ENCODE measurements at regions not wholly inside any gene's neighbourhood (a gene's known extent, or its start where the extent isn't known, plus 50 kb on each side); places are given as distances from the start of the nearest gene placed in this dataset.
"Not testable (repeated sequence)": the region's sequence is repeated elsewhere in the genome, so short reads cannot be mapped to it uniquely, and the experiment has no call there.

DNA sequence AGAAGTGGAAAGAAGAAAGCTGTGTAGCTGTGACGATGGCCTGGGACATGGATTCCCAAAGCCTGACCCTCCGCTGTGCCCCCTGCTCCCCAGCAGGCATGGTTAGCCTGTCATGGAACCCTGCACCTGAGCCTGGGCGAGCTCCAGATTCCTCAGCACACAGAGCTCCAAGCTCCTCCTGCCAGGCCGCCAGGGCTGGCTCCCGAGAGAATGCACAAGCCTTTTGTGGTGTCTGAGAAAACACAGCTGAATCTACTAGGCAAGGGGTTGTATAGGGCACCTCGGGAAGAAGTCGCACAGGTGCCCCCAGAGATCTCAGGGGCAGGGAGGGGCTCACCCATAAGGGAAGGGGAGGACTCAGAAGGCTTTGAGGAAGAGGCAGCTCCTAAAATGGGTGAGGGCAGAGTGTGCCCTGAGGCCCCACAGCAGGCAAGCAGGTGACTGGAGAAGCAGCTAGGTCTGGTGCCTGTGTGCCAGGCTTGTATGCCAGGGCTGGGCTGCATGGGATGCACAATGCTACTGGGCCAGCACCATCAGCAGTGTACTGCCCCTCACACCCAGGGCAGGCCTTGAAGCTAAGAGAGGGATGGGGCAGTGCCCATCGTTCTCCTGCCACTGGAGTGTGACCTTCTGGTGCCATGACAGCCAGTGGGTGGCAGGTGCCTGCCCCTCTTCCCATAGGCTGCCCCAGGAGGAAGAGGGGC, 64.3 kb upstream of the CD93 start:
- DNase-seq (ENCODE audit: low read depth) = no peak

DNA sequence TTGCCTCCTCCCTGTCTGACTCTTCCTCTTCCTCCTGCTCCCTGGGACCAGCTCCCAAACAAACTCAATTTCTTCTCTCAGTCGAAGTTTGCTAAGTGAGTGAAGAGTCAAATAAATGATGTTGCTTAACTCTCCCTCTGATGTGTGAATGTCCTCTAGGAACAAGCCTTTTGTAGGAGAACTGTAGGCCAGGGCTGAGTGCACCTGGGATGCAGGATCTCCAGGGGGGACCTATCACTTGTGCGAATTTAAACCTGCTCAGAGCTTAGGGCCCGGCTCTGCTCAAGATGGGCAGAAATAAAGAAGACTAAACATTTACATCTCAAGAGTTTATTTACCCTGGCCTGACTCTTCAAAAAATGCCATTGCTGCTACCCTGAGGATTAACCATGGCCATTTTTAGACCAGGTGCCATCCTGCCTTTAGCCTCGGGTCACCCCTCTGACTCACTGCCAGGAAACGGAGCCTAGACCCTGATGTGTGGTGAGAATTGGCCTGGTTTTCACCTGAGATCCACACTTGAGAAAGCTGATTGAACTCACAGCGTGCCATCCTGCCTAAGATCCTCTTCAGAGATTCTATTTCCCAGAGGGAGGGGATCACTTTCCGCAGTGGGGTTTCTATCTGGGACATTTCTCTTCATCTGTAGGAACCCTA, 63.6 kb upstream of the CD93 start:
- DNase-seq (ENCODE audit: low read depth) = no peak

DNA sequence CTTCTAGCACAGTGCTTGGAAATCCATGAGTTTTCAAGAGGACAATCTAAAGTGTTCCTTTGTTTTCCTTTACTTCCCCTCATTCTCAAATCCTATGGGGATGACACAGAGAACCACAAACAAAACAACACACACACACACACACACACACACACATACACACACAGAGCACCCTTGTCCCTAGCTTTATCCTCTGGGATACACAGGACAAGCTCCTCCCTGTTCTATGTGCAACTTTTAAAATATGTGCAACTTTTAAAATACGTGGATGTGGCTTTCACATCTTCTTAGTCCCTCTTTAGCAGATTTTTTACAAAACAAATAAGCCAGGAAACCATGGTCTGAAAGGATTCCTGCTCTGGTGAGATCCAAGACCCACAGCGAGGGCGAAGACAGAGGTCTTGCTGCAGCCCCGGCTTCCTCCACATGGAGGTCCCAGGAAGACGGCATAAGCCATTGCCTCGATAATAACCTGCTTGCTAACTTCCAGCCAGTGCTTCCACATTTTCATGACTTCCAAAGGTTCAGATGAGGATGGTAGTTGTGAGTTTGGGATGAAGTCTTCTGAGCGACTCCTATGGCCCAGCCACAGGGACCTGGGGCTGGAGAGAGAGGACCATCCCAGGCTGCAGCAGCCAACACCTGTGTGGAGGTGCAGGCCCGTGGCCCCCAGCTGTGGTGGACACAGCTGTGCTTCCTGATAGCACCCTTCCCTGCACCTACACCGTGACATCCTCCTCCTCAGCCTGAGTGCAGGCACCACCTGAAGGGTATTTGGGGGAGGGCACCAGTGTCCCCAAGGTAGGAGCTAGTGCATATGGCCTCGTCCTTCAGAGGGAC, 62.8 kb upstream of the CD93 start:
- no peak for DNase-seq (ENCODE audit: low read depth)

DNA sequence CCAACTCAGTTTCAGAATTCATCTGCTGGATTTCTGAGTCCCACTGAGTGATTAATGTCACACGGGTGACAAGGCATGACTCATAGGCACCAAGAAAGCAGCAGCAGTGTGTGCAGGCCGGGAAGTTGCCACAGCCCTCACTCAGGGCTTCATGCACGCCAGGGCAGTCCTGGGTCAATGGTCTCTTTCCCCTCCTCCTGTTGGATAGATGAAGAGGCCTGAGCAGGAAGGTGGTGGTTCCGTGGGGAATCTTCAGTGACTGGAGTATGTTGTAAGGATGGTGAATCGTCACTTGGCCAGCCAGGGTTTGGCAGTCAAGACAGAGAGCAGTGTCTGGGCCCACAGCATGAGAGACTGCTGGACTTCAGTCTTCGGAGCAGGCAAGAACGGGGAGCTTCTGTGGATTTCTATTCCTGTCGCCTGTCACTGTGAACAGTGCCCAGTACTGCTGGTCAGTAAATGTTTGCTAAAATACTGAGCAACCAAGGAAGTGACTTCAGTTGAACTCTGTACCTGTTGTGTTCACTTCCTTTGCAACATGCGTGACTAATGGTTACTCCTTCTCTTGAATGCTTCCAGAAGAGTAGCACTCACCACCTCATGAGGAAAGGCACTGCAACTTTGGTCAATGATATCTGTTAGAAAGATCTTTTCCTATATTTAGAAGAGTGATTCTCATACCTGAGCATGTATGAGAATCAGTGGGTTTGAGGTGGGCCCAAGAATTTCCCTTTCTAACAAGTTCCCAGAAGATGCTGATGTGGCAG, 62.0 kb upstream of the CD93 start:
- peak; percentile 64 for DNase-seq (ENCODE audit: low read depth)

GRCh38 chr20:23147647-23147963, 61.5 kb upstream of the CD93 start:
- DNase-seq (ENCODE audit: low read depth) = no peak

GRCh38 chr20:23146857-23147637, 60.9 kb upstream of the CD93 start:
- DNase-seq (ENCODE audit: low read depth) = no peak

DNA sequence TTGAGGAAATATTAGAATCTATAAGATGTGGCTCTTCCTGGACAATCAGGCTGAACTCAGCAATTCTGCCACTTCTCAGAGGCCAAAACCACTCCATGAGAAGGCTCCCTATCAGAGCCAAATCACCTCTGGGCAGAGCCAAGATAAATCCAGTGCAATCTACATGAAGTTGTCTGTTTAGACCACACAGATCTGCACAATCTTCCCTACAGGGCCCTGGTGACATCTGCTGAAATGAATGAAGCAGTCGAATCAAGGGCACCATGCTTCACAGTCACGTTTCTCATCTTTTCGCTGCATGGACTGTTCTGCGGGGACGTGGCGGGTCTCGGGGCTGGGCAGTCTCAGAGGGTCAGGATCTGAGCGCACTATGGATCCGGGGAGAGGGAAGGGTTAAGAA, 60.1 kb upstream of the CD93 start:
- DNase-seq (ENCODE audit: low read depth) = no peak

- no peak for DNase-seq (ENCODE audit: low read depth)
Observed at GRCh38 chr20:23145281-23145700, 59.2 kb upstream of the CD93 start.

- DNase-seq (ENCODE audit: low read depth) = no peak
Observed at GRCh38 chr20:23144856-23145255, 58.7 kb upstream of the CD93 start.

DNA sequence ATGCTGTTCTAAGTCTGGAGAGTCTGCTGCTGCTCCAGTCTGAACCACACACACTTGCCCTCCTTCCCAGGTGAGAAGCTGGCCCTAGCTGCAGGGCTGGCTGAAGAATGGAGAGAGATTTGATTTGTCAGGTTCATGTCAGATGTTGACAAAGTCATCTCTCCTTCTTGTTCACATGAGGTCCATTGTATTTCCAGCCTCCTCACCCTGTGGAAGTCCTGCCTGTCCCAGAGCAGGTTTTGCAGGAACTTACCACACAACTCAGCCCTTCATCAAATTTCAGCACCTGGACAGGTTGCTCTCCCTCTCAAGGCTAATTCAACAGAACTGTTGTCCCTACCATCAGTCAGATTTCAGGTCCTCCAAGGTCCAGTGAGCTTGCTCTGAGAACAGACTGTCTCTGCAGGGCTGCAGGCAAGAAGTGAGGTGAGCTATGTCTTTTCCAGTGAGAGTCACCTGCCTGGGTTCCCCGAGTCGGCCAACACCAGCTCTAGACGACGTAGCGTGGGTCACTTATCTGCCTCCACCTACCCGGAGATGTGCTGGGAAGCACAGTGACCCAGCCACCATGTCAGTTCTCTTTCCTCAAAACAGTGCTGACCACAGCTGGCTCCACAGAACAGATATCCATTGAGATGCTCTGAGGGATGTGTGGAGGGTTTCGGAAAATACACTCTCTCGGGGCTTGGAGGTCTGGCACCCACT, 58.0 kb upstream of the CD93 start:
- DNase-seq (ENCODE audit: low read depth) = no peak

DNA sequence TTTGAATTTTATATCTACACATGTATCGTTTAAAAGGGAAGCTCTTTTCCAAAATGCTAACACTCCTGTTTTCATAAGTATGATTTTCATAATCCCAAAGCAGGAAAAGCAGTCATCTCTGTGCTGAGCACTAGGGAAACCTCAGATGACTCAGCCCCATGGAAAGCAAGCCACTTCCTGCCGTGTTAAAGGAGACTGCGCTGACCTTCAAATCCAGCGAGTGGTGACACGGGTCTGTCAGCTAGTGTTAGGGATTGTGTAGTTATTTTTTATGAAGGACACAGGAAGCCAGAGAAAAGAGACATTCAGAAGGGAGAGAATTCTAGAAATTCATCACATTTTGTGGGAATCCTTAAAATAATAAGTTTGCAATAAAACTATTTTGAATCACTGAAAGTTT, 57.0 kb upstream of the CD93 start:
- DNase-seq (ENCODE audit: low read depth) = no peak

- DNase-seq (ENCODE audit: low read depth) = no peak
Observed at GRCh38 chr20:23142162-23143050, 56.3 kb upstream of the CD93 start.

- DNase-seq (ENCODE audit: low read depth) = no peak
Observed at GRCh38 chr20:23141450-23142161, 55.5 kb upstream of the CD93 start.

DNA sequence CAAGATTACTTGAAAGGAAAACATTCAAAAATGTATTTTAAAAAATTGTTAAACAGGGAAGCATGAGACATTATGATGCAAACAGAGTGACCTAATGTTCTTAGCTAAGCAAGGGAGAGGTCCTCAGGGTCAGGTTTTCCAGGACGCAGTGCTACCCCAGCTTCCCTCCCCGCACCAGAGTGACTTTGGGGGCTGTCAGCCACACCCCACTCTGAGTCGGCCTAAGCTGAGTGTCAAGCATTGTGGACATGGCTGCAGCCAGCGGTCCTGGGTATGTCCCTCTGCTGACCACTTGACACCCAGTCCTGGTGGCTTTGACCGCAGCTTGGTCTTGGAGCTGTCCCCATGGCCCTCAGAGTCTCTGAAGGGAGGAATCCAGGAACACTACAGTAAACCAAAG, 54.9 kb upstream of the CD93 start:
- DNase-seq (ENCODE audit: low read depth) = no peak

DNA sequence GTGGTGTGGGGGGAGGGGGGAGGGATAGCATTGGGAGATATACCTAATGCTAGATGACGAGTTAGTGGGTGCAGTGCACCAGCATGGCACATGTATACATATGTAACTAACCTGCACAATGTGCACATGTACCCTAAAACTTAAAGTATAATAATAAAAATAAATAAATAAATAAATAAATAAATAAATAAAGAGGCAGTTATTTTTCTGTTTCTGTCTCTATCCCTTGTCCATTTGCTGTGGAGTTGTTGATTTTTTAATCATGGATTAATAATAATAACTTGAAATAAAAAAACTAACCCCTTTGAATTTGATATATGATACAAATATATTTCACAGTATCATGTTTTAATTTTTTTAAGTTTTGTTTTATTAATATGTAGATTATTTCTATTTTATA, 53.9 kb upstream of the CD93 start:
- DNase-seq (ENCODE audit: low read depth) = not testable (repeated sequence)

DNA sequence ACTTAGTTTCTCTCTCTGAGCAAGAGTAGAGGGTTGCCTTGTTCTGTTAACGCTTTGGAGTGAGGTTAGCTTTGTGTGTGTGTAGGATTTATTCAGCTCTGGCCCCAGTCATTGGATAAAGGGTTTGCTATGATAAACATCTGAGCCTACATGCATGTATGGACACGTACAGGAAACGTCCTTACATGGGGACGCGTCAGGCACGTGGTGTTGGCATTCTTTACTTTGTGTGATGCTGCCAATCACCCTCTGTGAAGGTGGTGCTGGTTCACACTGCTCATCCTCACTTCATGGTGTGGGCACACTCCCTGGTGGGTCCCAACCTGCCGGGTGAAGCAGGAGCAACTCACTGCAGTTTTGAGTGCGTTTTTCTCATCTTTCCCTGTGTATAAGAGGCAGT, 53.4 kb upstream of the CD93 start:
- DNase-seq (ENCODE audit: low read depth) = no peak

GRCh38 chr20:23138682-23139081, 52.6 kb upstream of the CD93 start:
- DNase-seq (ENCODE audit: low read depth) = no peak

DNA sequence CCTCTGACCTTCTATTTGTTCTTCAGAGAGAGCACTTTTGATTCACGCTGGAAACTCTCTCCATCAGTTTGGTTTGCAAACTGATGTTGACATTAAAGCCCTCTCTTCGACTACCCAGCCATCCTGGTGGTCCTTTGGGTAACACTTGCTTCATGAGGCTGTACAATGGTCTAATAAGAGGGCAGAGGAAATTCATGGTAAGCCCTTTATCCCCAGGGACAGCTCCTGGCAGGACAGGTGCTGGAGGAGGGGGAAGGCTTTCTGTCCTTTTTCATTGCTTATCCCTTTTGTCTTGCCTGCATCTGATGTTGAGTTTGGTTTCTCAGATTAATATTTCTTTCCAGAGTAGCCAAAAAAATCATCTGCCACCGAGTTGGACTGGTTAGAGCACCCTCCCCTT, 52.1 kb upstream of the CD93 start:
- DNase-seq (ENCODE audit: low read depth) = no peak
